Upper lobe of right lung (tissue), 1 donor: ENCODE measurements at regions not wholly inside any gene's neighbourhood (a gene's known extent, or its start where the extent isn't known, plus 50 kb on each side); places are given as distances from the start of the nearest gene placed in this dataset.
A peak's percentile ranks its signal among the peaks of the same experiment; 100 is the strongest.

ENCODE experiments used
- ATAC-seq: fragments of 200-7000 bp; cut with Tn5 transposase; one replicate; pipeline ENCODE4 v1.9.1; 2020; ENCODE audit warnings: mild to moderate bottlenecking, moderate library complexity
- DNase-seq: peaks from one replicate; pipeline ENCODE4 v3.0.0-alpha.2; 2020
- H3K27ac ChIP-seq: fragments of 200-600 bp; one replicate; pipeline ENCODE4 v1.8.0; 2022
- H3K27me3 ChIP-seq: fragments of 200-600 bp; one replicate; pipeline ENCODE4 v1.8.0; 2022; ENCODE audit warnings: mild to moderate bottlenecking
- H3K36me3 ChIP-seq: fragments of 200-600 bp; one replicate; pipeline ENCODE4 v1.8.0; 2022
- H3K4me1 ChIP-seq: fragments of 200-600 bp; one replicate; pipeline ENCODE4 v1.8.0; 2022
- H3K4me3 ChIP-seq: fragments of 200-600 bp; one replicate; pipeline ENCODE4 v1.8.0; 2022; ENCODE audit warnings: mild to moderate bottlenecking
- H3K9me3 ChIP-seq: fragments of 200-600 bp; one replicate; pipeline ENCODE4 v1.8.0; 2022
- CTCF ChIP-seq: fragments of 200-600 bp; IDR thresholded peaks from one replicate; pipeline ENCODE4 v1.8.0; 2022; ENCODE audit warnings: antibody characterized with exemption
- intact Hi-C: fragments of 100-400 bp; cut with DNase I; formaldehyde crosslinking; loops from one replicate; pipeline ENCODE4 v1.11.0; 2022
- donor health status: DM: no; HTN: yes; CAD: no; lungs with severe emphysema.

- Histone ChIP-seq H3K9me3 (no peaks in the 10 kb centered on the region), H3K27ac (no peak overlapping the region), H3K4me1 (peaks cover 8% of the 10 kb centered on the region), H3K27me3 (no peaks in the 10 kb centered on the region), H3K4me3 (no peak overlapping the region), H3K36me3 (no peaks in the 10 kb centered on the region)
- no peak for DNase-seq
- intact Hi-C loops, result no loop called here
- no peak for TF ChIP-seq CTCF
- ATAC-seq, result no peak
Measured at GRCh38 chr6:139944131-139944530, 569.7 kb upstream of the CITED2 start.

GRCh38 chr6:139943391-139943790, 568.9 kb upstream of the CITED2 start:
- no peak for ATAC-seq
- no peak for TF ChIP-seq CTCF

GRCh38 chr6:139942331-139942730, 567.9 kb upstream of the CITED2 start:
- Histone ChIP-seq H3K4me1 (peaks cover 8% of the 10 kb centered on the region), H3K36me3 (no peaks in the 10 kb centered on the region), H3K27ac (peak overlapping the region; percentile 27), H3K4me3 (no peak overlapping the region), H3K9me3 (no peaks in the 10 kb centered on the region), H3K27me3 (no peaks in the 10 kb centered on the region)
- no peak for ATAC-seq
- TF ChIP-seq CTCF, result no peak
- DNase-seq, result no peak
- intact Hi-C loops, result no loop called here

More at GRCh38 chr6:139943391-139943790, 568.9 kb upstream of the CITED2 start:
- Histone ChIP-seq H3K4me3 (no peak overlapping the region), H3K36me3 (no peaks in the 10 kb centered on the region), H3K27me3 (no peaks in the 10 kb centered on the region), H3K27ac (no peak overlapping the region), H3K9me3 (no peaks in the 10 kb centered on the region), H3K4me1 (peaks cover 8% of the 10 kb centered on the region)
- no peak for DNase-seq
- intact Hi-C loops, result no loop called here

GRCh38 chr6:139941826-139942225, 567.4 kb upstream of the CITED2 start:
- Histone ChIP-seq H3K9me3 (no peaks in the 10 kb centered on the region), H3K27me3 (no peaks in the 10 kb centered on the region), H3K36me3 (no peaks in the 10 kb centered on the region), H3K4me1 (peaks cover 8% of the 10 kb centered on the region), H3K27ac (peak overlapping the region; percentile 15), H3K4me3 (no peak overlapping the region)
- DNase-seq, result no peak
- no peak for ATAC-seq
- no peak for TF ChIP-seq CTCF
- intact Hi-C loops, result no loop called here

GRCh38 chr6:139940741-139941729, 566.6 kb upstream of the CITED2 start:
- no peak overlapping the region for H3K4me3 ChIP-seq
- ATAC-seq (peak; percentile 73), DNase-seq (no peak)
- no peaks in the 10 kb centered on the region for H3K27me3 ChIP-seq
- no peaks in the 10 kb centered on the region for H3K9me3 ChIP-seq
- intact Hi-C loops, result no loop called here
- peak overlapping the region; percentile 15 for H3K27ac ChIP-seq
- H3K4me1 ChIP-seq, result peaks cover 8% of the 10 kb centered on the region
- TF ChIP-seq CTCF, result no peak
- H3K36me3 ChIP-seq, result no peaks in the 10 kb centered on the region
